GM21576 (cell line): ENCODE measurements at regions not wholly inside any gene's neighbourhood (a gene's known extent, or its start where the extent isn't known, plus 50 kb on each side); places are given as distances from the start of the nearest gene placed in this dataset.
"Not testable (repeated sequence)": the region's sequence is repeated elsewhere in the genome, so short reads cannot be mapped to it uniquely, and the experiment has no call there.

ENCODE experiments used
- ATAC-seq: cut with Tn5 transposase; IDR thresholded peaks from one replicate; pipeline ENCODE4 v1.9.1; 2021; ENCODE audit warnings: mild to moderate bottlenecking, moderate library complexity; ENCODE audit not compliant: unreplicated experiment

DNA sequence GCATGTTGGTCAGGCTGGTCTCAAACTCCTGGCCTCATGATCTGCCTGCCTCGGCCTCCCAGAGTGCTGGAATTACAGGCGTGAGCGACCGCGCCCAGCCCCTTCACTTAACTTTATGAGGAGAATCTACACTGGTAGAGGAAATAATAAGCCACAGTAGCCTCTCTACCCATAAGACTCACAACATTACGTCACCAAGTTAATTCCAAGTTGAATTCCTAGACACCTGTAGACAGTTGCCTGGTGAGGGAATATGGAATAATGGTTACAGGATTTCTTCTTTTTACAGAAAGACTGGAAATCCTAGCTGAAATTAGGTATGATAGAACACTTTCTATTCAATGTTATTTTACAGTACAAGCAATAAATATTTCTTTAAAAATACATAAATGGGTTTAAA is 854.5 kb upstream of the EYS start:
- ATAC-seq = no peak

- no peak for ATAC-seq
Measured at GRCh38 chr6:66558189-66558588, 851.2 kb upstream of the EYS start.

GRCh38 chr6:66556936-66557335 is 849.9 kb upstream of the EYS start:
- no peak for ATAC-seq

- no peak for ATAC-seq
Measured at GRCh38 chr6:66555082-66555481, 848.1 kb upstream of the EYS start.

DNA sequence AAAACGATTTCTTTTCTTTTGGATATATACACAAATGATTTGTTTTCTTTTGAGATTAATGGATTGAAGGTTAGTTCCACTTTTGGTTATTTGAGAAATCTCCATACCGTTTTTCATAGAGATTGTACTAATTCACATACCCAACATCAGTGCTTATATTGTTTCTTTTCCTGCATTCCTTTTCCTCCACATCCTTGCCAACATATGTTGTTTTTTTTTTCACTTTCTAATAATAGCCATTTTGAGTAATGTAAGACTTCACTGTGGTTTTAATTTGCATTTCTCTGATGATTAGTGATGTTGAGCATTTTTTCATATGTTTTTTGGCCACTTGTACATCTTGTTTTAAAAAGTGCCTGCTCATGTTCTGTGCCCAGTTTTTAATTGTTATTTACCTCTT is 846.4 kb upstream of the EYS start:
- no peak for ATAC-seq

GRCh38 chr6:66538551-66539135 is 831.6 kb upstream of the EYS start:
- ATAC-seq = no peak

GRCh38 chr6:66533921-66534404 is 826.9 kb upstream of the EYS start:
- no peak for ATAC-seq

GRCh38 chr6:66526061-66526460 is 819.0 kb upstream of the EYS start:
- ATAC-seq = no peak

DNA sequence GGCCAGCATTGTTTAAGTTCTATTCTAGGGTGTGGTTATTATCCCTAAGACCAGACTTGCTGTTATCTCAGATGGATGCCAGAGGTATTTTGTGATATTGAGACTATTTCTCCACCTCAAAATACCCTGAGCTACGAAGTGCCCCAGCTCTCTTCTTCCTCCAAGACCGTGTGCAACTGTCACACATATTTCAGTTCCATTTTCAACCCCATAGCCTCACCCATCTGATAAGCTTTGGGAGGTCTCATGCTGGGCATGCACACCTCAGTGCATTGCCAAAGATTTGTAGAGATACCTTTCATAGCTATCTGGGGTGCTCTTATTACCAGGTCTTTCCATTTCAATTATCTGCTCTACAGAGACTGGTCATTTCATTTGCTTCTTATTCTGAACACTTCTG is 815.8 kb upstream of the EYS start:
- ATAC-seq = no peak

DNA sequence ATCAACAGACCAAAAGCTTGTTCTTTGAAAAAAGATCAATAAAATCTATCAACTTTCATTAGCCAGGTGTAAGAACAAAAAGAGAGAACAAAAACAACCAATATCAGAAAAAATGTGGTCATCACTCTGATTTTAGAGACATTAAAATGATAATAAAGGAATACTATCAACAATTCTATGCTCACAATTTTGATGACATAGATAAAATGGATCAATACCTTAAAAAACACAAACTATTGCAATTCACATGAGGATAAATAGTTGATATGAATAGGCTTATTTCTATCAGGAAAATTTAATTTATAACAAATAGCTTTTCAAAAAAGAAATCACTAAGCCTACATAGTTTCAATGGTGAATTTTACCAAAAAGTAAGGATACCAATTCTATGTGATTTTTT is 809.4 kb upstream of the EYS start:
- no peak for ATAC-seq

GRCh38 chr6:66508433-66508832 is 801.4 kb upstream of the EYS start:
- ATAC-seq = no peak

DNA sequence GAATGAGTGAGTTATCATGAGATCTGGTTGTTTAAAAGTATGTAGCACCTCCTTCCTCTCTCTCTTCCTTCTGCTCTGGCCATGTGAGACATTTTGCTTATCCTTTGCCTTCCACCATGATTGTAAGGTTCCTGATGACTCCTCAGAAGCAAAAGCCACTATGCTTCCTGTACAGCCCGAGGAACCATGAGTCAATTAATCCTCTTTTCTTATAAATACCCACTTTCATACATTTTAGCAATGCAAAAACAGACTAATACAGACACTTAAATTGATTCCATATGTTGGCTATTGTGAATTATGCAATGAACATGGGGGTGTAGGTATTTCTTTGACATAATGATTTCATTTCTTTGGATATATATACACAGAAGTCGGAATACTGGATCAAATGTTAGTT is 792.8 kb upstream of the EYS start:
- ATAC-seq = no peak

GRCh38 chr6:66496659-66497058 is 789.6 kb upstream of the EYS start:
- ATAC-seq = no peak

DNA sequence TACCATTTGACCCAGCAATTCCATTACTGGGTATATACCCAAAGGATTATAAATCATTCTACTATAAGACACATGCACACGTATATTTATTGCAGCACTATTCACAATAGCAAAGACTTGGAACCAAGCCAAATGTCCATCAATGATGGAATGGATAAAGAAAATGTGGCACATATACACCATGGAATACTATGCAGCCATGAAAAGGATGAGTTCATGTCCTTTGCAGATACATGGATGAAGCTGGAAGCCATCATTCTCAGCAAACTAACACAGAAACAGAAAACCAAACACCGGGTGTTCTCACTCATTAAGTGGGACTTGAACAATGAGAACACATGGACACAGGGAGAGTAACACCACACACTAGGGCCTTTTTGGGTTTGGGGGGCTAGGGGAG is 787.6 kb upstream of the EYS start:
- not testable (repeated sequence) for ATAC-seq

GRCh38 chr6:66489269-66489987 is 782.4 kb upstream of the EYS start:
- ATAC-seq = no peak

- no peak for ATAC-seq
Measured at GRCh38 chr6:66481216-66481615, 774.2 kb upstream of the EYS start.

GRCh38 chr6:66478705-66479104 is 771.7 kb upstream of the EYS start:
- no peak for ATAC-seq

DNA sequence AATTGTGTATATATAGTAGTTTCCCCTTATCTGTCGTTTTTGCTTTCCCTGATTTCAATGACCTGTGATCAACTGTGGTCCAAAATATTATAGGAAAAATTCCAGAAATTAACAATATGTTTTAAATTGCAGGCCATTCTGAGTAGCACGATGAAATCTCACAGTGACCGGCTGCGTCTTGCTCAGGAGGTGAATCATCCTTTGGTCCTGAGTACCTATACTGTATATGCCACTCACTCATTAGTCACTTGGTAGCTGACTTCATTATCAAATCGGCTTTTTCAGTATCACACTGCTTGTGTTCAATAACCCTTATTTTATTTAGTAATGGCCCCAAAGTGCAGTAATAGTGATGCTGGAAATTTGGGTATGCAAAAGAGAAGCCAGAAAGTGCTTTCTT is 728.3 kb upstream of the EYS start:
- no peak for ATAC-seq

GRCh38 chr6:66429210-66429609 is 722.2 kb upstream of the EYS start:
- ATAC-seq = no peak

DNA sequence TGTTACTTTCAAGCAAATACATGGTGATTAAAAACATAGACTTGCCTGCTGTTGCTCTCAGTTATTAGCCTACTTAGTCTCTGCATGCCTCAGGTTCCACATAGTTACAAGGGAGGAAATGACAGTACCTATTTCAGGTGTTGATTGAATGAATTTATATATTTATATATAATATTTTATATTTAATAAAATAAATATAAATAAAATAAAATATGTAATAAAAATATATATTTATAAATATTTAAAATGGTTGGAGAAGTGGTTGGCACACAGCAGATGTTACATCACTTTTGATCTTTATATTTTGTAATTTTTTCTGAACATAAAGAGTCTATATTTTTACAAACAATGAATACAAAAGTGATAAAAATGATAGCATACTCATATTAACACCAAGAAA is 716.0 kb upstream of the EYS start:
- ATAC-seq = no peak

GRCh38 chr6:66421570-66421969 is 714.5 kb upstream of the EYS start:
- no peak for ATAC-seq

- no peak for ATAC-seq
Measured at GRCh38 chr6:66418906-66419305, 711.9 kb upstream of the EYS start.

DNA sequence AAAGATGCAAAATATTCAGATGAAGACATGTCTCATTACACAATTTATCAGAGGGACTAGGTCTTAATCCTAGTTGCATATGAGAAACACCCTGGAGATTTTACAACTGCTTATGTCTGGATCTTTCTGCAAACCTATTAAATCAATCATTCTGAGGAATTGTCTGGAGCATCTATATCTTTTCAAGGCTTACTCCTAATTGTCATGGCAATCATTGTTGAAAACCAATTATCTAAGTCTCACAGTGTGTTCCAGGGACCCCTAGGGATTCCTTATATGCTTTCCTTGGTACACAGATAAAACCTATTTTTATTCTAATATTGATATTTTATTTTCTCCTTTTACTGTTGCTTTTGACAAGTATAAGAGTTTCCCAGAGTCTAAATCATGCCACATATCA is 696.9 kb upstream of the EYS start:
- no peak for ATAC-seq
